Activated T-cell treated with anti-CD3 and anti-CD28 coated beads, Interleukin-2, amount 50 U/mL, for 4 hours (primary cell): ENCODE measurements at regions not wholly inside any gene's neighbourhood (a gene's known extent, or its start where the extent isn't known, plus 50 kb on each side); places are given as distances from the start of the nearest gene placed in this dataset.
"Not testable (repeated sequence)": the region's sequence is repeated elsewhere in the genome, so short reads cannot be mapped to it uniquely, and the experiment has no call there.

ENCODE experiments used
- ATAC-seq, 2 donors: fragments of 200-7000 bp; cut with Tn5 transposase; one replicate each; pipeline ENCODE4 v1.10.0; 2021
- DNase-seq: peaks from one replicate; pipeline ENCODE4 v3.0.0-alpha.2; 2020
- H3K27me3 Mint-ChIP-seq: one replicate; pipeline ENCODE4 v1.8.0; 2021; ENCODE audit warnings: low read depth, mixed read lengths
- H3K36me3 Mint-ChIP-seq: one replicate; pipeline ENCODE4 v1.8.0; 2022; ENCODE audit warnings: mixed read lengths; ENCODE audit not compliant: insufficient read depth
- H3K4me1 Mint-ChIP-seq: one replicate; pipeline ENCODE4 v1.8.0; 2021; ENCODE audit warnings: low read depth, mixed read lengths
- H3K4me3 Mint-ChIP-seq: one replicate; pipeline ENCODE4 v1.8.0; 2021; ENCODE audit warnings: mild to moderate bottlenecking, moderate library complexity, mixed read lengths
- H3K9me3 Mint-ChIP-seq: one replicate; pipeline ENCODE4 v1.8.0; 2021; ENCODE audit warnings: mixed read lengths

GRCh38 chr5:38607396-38607795 lies 51.0 kb upstream of the LIFR start:
- ATAC-seq (no peak), DNase-seq (no peak)
- peaks cover 10% of the 10 kb centered on the region for H3K27me3 Mint-ChIP-seq
- no peaks in the 10 kb centered on the region for H3K36me3 Mint-ChIP-seq
- H3K9me3 Mint-ChIP-seq, result no peaks in the 10 kb centered on the region
- H3K4me1 Mint-ChIP-seq, result no peaks in the 10 kb centered on the region
- no peak overlapping the region for H3K4me3 Mint-ChIP-seq

- Mint-ChIP-seq H3K4me1 (no peaks in the 10 kb centered on the region), H3K36me3 (no peaks in the 10 kb centered on the region), H3K27me3 (peaks cover 10% of the 10 kb centered on the region), H3K4me3 (no peak overlapping the region), H3K9me3 (no peaks in the 10 kb centered on the region)
- ATAC-seq, result no peak
- DNase-seq, result no peak
These were observed 51.6 kb upstream of the LIFR start for GRCh38 chr5:38607930-38608564.

GRCh38 chr5:38608874-38609273 lies 52.4 kb upstream of the LIFR start:
- DNase-seq, result no peak
- Mint-ChIP-seq H3K9me3 (no peaks in the 10 kb centered on the region), H3K27me3 (peaks cover 10% of the 10 kb centered on the region)

GRCh38 chr5:38612851-38613250 lies 56.4 kb upstream of the LIFR start:
- peaks cover 8% of the 10 kb centered on the region for H3K27me3 Mint-ChIP-seq

More at GRCh38 chr5:38608874-38609273, 52.4 kb upstream of the LIFR start:
- H3K4me1 Mint-ChIP-seq, result no peaks in the 10 kb centered on the region
- no peaks in the 10 kb centered on the region for H3K36me3 Mint-ChIP-seq
- no peak overlapping the region for H3K4me3 Mint-ChIP-seq
- no peak for ATAC-seq

GRCh38 chr5:38613490-38613889 lies 57.0 kb upstream of the LIFR start:
- ATAC-seq (no peak), DNase-seq (no peak)
- peaks cover 8% of the 10 kb centered on the region for H3K27me3 Mint-ChIP-seq
- H3K4me1 Mint-ChIP-seq, result no peaks in the 10 kb centered on the region
- no peaks in the 10 kb centered on the region for H3K36me3 Mint-ChIP-seq
- H3K4me3 Mint-ChIP-seq, result no peak overlapping the region
- H3K9me3 Mint-ChIP-seq, result peaks cover 15% of the 10 kb centered on the region

More at GRCh38 chr5:38612851-38613250, 56.4 kb upstream of the LIFR start:
- no peak for DNase-seq
- Mint-ChIP-seq H3K9me3 (peaks cover 8% of the 10 kb centered on the region), H3K4me3 (no peak overlapping the region), H3K4me1 (no peaks in the 10 kb centered on the region), H3K36me3 (no peaks in the 10 kb centered on the region)
- ATAC-seq, result no peak

GRCh38 chr5:38613992-38614836 lies 57.8 kb upstream of the LIFR start:
- Mint-ChIP-seq H3K4me3 (no peak overlapping the region), H3K4me1 (no peaks in the 10 kb centered on the region), H3K27me3 (peaks cover 8% of the 10 kb centered on the region), H3K36me3 (no peaks in the 10 kb centered on the region), H3K9me3 (peaks cover 20% of the 10 kb centered on the region)
- DNase-seq, result no peak
- ATAC-seq, result no peak

- H3K36me3 Mint-ChIP-seq, result no peaks in the 10 kb centered on the region
- no peak for ATAC-seq
- H3K9me3 Mint-ChIP-seq, result peaks cover 25% of the 10 kb centered on the region
- H3K4me1 Mint-ChIP-seq, result no peaks in the 10 kb centered on the region
- peaks cover 8% of the 10 kb centered on the region for H3K27me3 Mint-ChIP-seq
- no peak for DNase-seq
- H3K4me3 Mint-ChIP-seq, result no peak overlapping the region
These were observed 58.6 kb upstream of the LIFR start for GRCh38 chr5:38615042-38615441.

- Mint-ChIP-seq H3K27me3 (peaks cover 3% of the 10 kb centered on the region), H3K4me1 (no peaks in the 10 kb centered on the region), H3K4me3 (no peak overlapping the region), H3K9me3 (peaks cover 32% of the 10 kb centered on the region), H3K36me3 (no peaks in the 10 kb centered on the region)
- DNase-seq, result no peak
- ATAC-seq, result no peak
These were observed 59.6 kb upstream of the LIFR start for GRCh38 chr5:38615981-38616451.

GRCh38 chr5:38618154-38618553 lies 61.7 kb upstream of the LIFR start:
- ATAC-seq, result no peak
- Mint-ChIP-seq H3K36me3 (no peaks in the 10 kb centered on the region), H3K4me1 (no peaks in the 10 kb centered on the region), H3K4me3 (no peak overlapping the region), H3K9me3 (peaks cover 36% of the 10 kb centered on the region), H3K27me3 (no peaks in the 10 kb centered on the region)
- no peak for DNase-seq

- no peak for DNase-seq
- H3K36me3 Mint-ChIP-seq, result no peaks in the 10 kb centered on the region
- H3K4me3 Mint-ChIP-seq, result no peak overlapping the region
- H3K9me3 Mint-ChIP-seq, result peaks cover 36% of the 10 kb centered on the region
- no peaks in the 10 kb centered on the region for H3K4me1 Mint-ChIP-seq
- H3K27me3 Mint-ChIP-seq, result no peaks in the 10 kb centered on the region
- no peak for ATAC-seq
These were observed 64.9 kb upstream of the LIFR start for GRCh38 chr5:38621331-38621730.

- no peak for ATAC-seq
- no peak for DNase-seq
- Mint-ChIP-seq H3K4me1 (no peaks in the 10 kb centered on the region), H3K4me3 (no peak overlapping the region), H3K27me3 (no peaks in the 10 kb centered on the region), H3K36me3 (no peaks in the 10 kb centered on the region), H3K9me3 (peaks cover 36% of the 10 kb centered on the region)
These were observed 65.5 kb upstream of the LIFR start for GRCh38 chr5:38621840-38622437.

- no peaks in the 10 kb centered on the region for H3K36me3 Mint-ChIP-seq
- H3K4me3 Mint-ChIP-seq, result no peak overlapping the region
- ATAC-seq (no peak), DNase-seq (no peak)
- peaks cover 29% of the 10 kb centered on the region for H3K9me3 Mint-ChIP-seq
- H3K4me1 Mint-ChIP-seq, result no peaks in the 10 kb centered on the region
- H3K27me3 Mint-ChIP-seq, result no peaks in the 10 kb centered on the region
These were observed 66.3 kb upstream of the LIFR start for GRCh38 chr5:38622723-38623129.

GRCh38 chr5:38624541-38624940 lies 68.1 kb upstream of the LIFR start:
- H3K36me3 Mint-ChIP-seq, H3K4me3 Mint-ChIP-seq, H3K27me3 Mint-ChIP-seq, H3K4me1 Mint-ChIP-seq, ATAC-seq, DNase-seq: not testable (repeated sequence)
- H3K9me3 Mint-ChIP-seq, result peaks cover 16% of the 10 kb centered on the region

- peaks cover 16% of the 10 kb centered on the region for H3K9me3 Mint-ChIP-seq
- peaks cover 16% of the 10 kb centered on the region for H3K27me3 Mint-ChIP-seq
- not testable (repeated sequence) for H3K36me3 Mint-ChIP-seq, ATAC-seq, H3K4me1 Mint-ChIP-seq, DNase-seq, H3K4me3 Mint-ChIP-seq
These were observed 74.9 kb upstream of the LIFR start for GRCh38 chr5:38631376-38631775.
